ENCODE measurements at regions not wholly inside any gene's neighbourhood (a gene's known extent, or its start where the extent isn't known, plus 50 kb on each side); places are given as distances from the start of the nearest gene placed in this dataset.

DNA sequence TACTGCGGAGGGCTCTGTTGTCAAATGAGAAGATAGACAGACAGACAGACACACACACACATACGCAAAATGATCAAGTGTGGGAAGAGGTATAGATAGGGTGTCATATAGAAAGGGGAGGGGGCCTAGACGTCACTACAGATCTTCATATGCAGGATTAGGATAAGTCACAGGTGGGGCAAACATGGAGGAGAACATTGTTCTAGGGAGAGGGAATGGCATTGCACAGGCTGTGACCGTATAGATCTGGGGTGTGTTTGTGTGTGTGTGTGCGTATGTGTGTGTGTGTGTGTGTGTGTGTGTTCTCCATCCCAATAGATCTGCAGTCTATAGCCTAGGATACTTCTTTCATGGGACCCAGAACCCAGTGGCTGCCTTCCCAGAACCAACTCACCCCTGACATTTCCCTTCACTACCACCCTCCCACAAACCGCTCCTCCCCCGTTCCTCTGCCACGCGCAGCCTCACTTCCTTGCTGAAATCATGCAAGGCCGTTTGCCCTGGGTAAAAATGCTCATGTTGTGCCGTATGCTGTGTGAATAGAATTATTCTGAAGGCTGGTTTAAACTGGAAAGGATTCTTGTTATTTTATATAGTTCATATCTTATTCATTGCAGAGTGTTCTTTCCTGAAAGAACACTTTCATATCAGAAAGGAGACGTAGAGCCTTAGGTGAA is 50.5 kb upstream of the CCL1 start:
- peak; percentile 23 for DNase-seq

DNA sequence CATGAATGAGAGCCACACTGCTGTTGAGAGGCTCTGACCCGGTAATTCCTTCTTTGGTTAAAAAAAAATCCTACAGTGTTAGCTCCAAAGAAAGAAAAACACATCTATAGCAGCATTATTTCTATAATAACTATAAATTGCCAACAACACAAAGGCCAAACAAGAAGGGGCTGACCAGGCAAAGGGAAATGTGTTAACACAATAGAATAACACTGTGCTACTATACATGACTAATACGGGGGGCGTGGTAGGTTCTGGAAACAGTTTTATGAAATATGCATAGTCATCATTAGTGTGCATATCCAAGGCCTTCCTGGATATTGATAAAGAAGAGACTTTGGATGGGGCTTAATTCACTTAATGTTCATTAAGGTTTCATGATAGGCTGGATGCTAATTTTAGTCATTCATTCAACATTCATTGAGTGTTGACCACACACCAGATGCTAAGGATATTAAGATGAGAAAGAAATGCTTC is 50.0 kb upstream of the CCL1 start:
- DNase-seq, result no peak

Measured in DMS79 treated with DMSO at 0.1 percent for 48 hours (cell line).